Tibial nerve (tissue), 4 donors: ENCODE measurements at regions not wholly inside any gene's neighbourhood (a gene's known extent, or its start where the extent isn't known, plus 50 kb on each side); places are given as distances from the start of the nearest gene placed in this dataset.

Source experiments
- DNase-seq, 2 donors: peaks; one replicate each; pipeline ENCODE4 v3.0.0-alpha.2; 2019; ENCODE audit warnings: low spot score in 2 of 2
- H3K27ac ChIP-seq, 4 donors: fragments of 200-600 bp; sonication (generic) in 3 of 4; one replicate each; pipeline ENCODE4 v1.5.1; 2017 to 2019; ENCODE audit warnings: mild to moderate bottlenecking in 1 of 4
- H3K27me3 ChIP-seq, 2 donors: fragments of 200-600 bp; sonication (generic) in 1 of 2; one replicate each; pipeline versions ENCODE4 v1.5.1 to v1.6.0; 2017 to 2019
- H3K36me3 ChIP-seq, 3 donors: fragments of 200-600 bp; sonication (generic); one replicate each; pipeline ENCODE4 v1.5.1; 2018 to 2019
- H3K4me1 ChIP-seq, 4 donors: fragments of 200-600 bp; sonication (generic) in 3 of 4; one replicate each; pipeline ENCODE4 v1.5.1; 2017 to 2019
- H3K4me3 ChIP-seq, 4 donors: fragments of 200-600 bp; sonication (generic) in 3 of 4; one replicate each; pipeline ENCODE4 v1.5.1; 2017 to 2019; ENCODE audit warnings: mild to moderate bottlenecking in 1 of 4, moderate library complexity in 1 of 4
- H3K9me3 ChIP-seq, 4 donors: fragments of 200-600 bp; sonication (generic) in 3 of 4; one replicate each; pipeline ENCODE4 v1.5.1; 2017 to 2019
- EP300 ChIP-seq, 2 donors: sonication (generic); formaldehyde crosslinking; IDR thresholded peaks; one replicate each; pipeline ENCODE4 v1.6.1; 2017; ENCODE audit warnings: antibody characterized with exemption in 2 of 2, mild to moderate bottlenecking in 1 of 2
- POLR2A ChIP-seq, 2 donors: fragments of 450-650 bp; IDR thresholded peaks; one replicate each; pipeline ENCODE4 v1.6.1; 2017; ENCODE audit warnings: antibody characterized with exemption in 2 of 2, mild to moderate bottlenecking in 2 of 2, moderate library complexity in 2 of 2
- WGBS, 2 donors: methylation state at CpG; one replicate each; pipeline ENCODE4 v1.1.5; 2018; 5-methylcytosine and 5-hydroxymethylcytosine counted together
- TF ChIP-seq, protein P1 (sequence below), 5 experiments: fragments of 200-600 bp in 3 of 5; fragments of 450-650 bp in 2 of 5; sonication (generic) in 3 of 5; IDR thresholded peaks; one replicate each; pipeline ENCODE4 v1.5.1; 2016 to 2019; ENCODE audit warnings: antibody characterized with exemption in 5 of 5, mild to moderate bottlenecking in 3 of 5, moderate library complexity in 2 of 5

DNA sequence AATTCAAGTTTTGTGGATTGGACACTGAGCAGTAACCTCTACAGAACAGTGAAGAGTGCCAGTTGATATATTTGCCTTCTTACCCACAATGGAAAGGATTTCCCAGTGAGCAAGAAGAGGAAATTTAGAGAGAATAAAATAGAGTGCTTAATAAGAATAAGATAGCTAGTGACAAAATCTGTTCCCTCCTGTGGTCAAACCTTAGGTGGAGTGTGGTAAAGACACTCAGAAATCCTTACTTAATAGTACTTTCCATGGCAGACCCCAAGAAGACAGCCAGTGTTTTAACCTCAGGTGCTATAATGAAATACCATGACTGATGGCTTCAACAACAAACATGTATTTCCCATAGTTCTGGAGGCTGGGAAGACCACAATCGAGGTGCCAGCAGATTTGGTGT, 108.4 kb upstream of the TNFAIP3 start:
- WGBS, 2 donors, result 92 to 94% methylated on average over 1 of the region's 1 CpG
- H3K27ac ChIP-seq, result no peak overlapping the region
- no peaks in the 10 kb centered on the region for H3K36me3 ChIP-seq
- no peaks in the 10 kb centered on the region for H3K4me1 ChIP-seq
- TF ChIP-seq, protein P1, sequence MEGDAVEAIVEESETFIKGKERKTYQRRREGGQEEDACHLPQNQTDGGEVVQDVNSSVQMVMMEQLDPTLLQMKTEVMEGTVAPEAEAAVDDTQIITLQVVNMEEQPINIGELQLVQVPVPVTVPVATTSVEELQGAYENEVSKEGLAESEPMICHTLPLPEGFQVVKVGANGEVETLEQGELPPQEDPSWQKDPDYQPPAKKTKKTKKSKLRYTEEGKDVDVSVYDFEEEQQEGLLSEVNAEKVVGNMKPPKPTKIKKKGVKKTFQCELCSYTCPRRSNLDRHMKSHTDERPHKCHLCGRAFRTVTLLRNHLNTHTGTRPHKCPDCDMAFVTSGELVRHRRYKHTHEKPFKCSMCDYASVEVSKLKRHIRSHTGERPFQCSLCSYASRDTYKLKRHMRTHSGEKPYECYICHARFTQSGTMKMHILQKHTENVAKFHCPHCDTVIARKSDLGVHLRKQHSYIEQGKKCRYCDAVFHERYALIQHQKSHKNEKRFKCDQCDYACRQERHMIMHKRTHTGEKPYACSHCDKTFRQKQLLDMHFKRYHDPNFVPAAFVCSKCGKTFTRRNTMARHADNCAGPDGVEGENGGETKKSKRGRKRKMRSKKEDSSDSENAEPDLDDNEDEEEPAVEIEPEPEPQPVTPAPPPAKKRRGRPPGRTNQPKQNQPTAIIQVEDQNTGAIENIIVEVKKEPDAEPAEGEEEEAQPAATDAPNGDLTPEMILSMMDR (IDR thresholded peaks at IDR 0.05), result no peak
- no peak for TF ChIP-seq POLR2A (IDR thresholded peaks at IDR 0.05)
- TF ChIP-seq EP300 (IDR thresholded peaks at IDR 0.05), result no peak
- no peaks in the 10 kb centered on the region for H3K9me3 ChIP-seq
- H3K4me3 ChIP-seq, result no peak overlapping the region
- no peaks in the 10 kb centered on the region for H3K27me3 ChIP-seq
- no peak for DNase-seq

DNA sequence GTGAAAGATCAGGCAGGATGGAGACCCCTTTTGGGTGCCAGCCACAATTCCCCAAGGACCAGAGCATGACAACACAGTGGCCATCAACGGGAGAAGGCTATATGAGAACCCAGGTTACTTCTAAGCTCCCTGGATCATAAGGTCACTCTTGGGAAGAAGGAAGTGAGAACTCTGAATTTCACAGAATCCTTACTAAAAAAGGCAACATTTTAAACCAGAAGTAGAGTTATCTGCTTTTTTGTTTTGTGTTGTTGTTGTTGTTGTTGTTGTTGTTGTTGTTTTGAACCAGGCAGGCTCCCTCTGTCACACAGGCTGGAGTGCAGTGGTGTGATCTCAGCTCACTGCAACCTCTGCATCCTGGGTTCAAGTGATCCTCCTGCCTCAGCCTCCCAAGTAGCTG, 107.4 kb upstream of the TNFAIP3 start:
- 74 to 76% methylated on average over 1 of the region's 1 CpG for WGBS, 2 donors
- Histone ChIP-seq H3K9me3 (no peaks in the 10 kb centered on the region), H3K36me3 (no peaks in the 10 kb centered on the region), H3K4me1 (no peaks in the 10 kb centered on the region), H3K27ac (no peak overlapping the region), H3K27me3 (no peaks in the 10 kb centered on the region), H3K4me3 (no peak overlapping the region)
- DNase-seq, result no peak
- TF ChIP-seq EP300 (IDR thresholded peaks at IDR 0.05), result no peak
- no peak for TF ChIP-seq POLR2A (IDR thresholded peaks at IDR 0.05)

DNA sequence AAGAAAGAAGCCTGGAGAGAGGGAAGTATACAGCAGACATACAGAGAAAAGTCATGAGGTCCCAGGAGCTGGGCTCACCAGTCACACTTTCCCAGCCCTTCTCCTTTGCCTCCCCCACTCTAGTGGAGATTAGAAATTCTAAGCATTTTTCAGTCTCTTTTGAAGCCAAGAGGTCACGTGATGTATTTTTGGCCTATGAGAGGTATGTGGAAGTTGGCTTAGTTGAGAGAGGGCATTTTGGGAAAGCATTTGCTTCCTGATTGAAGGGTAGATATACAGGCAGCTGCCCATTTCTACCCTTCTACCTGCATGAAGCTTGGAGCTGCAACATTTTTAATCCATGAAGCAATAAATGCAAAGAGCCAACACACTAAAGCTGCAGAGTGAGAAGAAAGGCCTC, 106.0 kb upstream of the TNFAIP3 start:
- TF ChIP-seq EP300 (IDR thresholded peaks at IDR 0.05), result no peak
- TF ChIP-seq, protein P1 (IDR thresholded peaks at IDR 0.05), result no peak
- no peak for TF ChIP-seq POLR2A (IDR thresholded peaks at IDR 0.05)
- WGBS, 2 donors, result 61 to 73% methylated on average over 1 of the region's 1 CpG

DNA sequence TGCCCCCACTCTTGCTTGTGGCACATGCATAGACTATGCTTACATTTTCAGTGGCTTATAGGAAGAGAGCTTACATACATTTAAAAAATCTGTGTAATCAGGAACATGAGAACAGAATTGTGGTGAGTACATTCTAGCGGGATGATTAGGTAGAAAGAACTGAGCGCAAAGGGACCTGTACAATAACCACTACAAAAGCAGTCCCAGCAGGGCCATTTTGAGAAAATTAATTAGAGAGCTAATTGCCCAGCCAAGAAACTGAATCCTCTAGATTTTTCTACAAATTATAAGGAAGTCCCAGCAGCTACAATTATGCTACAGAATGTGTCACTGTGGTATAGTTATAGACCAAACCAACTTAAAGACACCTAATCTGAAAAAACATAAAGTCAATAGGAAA, 105.6 kb upstream of the TNFAIP3 start:
- H3K27me3 ChIP-seq, result no peaks in the 10 kb centered on the region
- no peaks in the 10 kb centered on the region for H3K36me3 ChIP-seq
- H3K4me1 ChIP-seq, result no peaks in the 10 kb centered on the region
- no peaks in the 10 kb centered on the region for H3K9me3 ChIP-seq
- no peak overlapping the region for H3K27ac ChIP-seq
- DNase-seq, result no peak
- WGBS, 2 donors, result 48 to 76% methylated on average over 2 of the region's 2 CpGs
- TF ChIP-seq, protein P1 (IDR thresholded peaks at IDR 0.05), result no peak
- TF ChIP-seq POLR2A (IDR thresholded peaks at IDR 0.05) (no peak), EP300 (IDR thresholded peaks at IDR 0.05) (no peak)
- H3K4me3 ChIP-seq, result no peak overlapping the region

More for the DNA sequence above, 106.0 kb upstream of the TNFAIP3 start:
- H3K4me3 ChIP-seq, result no peak overlapping the region
- DNase-seq, result no peak
- no peaks in the 10 kb centered on the region for H3K4me1 ChIP-seq
- H3K36me3 ChIP-seq, result no peaks in the 10 kb centered on the region
- no peaks in the 10 kb centered on the region for H3K9me3 ChIP-seq
- H3K27me3 ChIP-seq, result no peaks in the 10 kb centered on the region
- H3K27ac ChIP-seq, result no peak overlapping the region

DNA sequence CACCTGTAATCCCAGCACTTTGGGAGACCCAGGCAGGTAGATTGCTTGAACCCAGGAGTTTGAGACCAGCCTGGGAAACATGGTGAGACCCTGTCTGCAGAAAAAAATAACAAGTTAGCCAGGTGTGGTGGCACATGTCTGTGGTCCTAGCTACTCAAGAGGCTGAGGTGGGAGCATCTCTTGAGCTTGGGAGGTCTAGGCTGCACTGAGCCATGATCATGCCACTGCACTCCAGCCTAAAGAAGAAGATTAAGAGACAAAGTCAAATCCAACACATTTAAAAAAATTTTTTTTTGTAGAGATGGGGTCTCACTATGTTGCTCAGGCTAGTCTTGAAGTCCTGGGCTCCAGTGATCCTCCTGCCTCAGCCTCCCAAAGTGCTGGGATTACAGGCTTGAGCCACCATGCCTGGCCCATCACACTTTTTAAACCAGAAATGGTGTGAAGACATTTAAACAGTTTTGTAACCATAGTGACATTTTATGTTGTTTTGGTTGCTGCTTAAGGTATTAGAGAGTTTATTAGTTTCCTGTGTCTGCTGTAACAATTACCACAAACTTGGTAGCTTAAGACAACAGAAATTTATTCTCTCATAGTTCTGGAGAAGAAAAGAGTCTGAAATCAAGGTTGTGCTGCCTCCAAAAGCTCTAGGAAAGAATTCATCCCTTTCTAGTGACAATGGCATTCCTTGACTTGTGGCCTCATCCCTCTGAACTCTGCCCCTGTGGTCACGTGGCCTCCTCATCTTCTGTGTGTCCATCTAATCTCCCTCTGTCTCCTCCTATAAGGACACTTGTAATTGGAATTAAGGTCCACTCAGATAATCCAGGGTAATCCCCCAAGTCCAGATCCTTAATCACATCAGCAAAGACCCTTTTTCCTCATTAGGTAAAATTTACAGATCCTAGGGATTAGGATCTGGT, 104.6 kb upstream of the TNFAIP3 start:
- peaks cover 0 to 6% (median 0%) of the 10 kb centered on the region in 4 donors for H3K9me3 ChIP-seq
- WGBS, 2 donors, result 74 to 88% methylated on average over 1 of the region's 1 CpG
- H3K36me3 ChIP-seq, result no peaks in the 10 kb centered on the region
- H3K27ac ChIP-seq, result no peak overlapping the region
- H3K4me1 ChIP-seq, result no peaks in the 10 kb centered on the region
- no peak for TF ChIP-seq POLR2A (IDR thresholded peaks at IDR 0.05)
- H3K27me3 ChIP-seq, result no peaks in the 10 kb centered on the region
- H3K4me3 ChIP-seq, result no peak overlapping the region
- DNase-seq, result no peak

DNA sequence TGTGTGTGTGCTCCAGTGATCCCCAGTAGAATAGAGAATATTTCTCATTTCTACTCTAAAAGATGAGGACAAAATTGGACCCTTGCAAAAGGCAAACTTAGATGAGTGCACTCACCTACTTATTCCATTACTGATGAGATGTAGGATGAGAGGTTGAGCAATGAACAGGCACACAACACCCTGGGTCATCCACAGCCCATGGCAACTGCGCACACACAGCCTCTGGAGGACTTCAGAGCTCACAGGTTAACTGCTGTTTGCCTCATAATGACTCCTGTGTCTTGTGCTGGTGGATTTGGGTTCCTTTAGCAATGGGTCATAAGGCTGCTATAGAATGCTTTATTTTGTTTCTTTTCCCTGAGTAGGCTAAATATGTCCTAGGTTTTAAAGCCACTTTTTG, 103.6 kb upstream of the TNFAIP3 start:
- Histone ChIP-seq H3K4me1 (no peaks in the 10 kb centered on the region), H3K27ac (no peak overlapping the region), H3K36me3 (no peaks in the 10 kb centered on the region), H3K27me3 (no peaks in the 10 kb centered on the region), H3K4me3 (no peak overlapping the region), H3K9me3 (peaks cover 0 to 10% (median 0%) of the 10 kb centered on the region in 4 donors)
- 76 to 85% methylated on average over 1 of the region's 1 CpG for WGBS, 2 donors
- DNase-seq, result no peak
- TF ChIP-seq, protein P1 (IDR thresholded peaks at IDR 0.05), result no peak
- TF ChIP-seq POLR2A (IDR thresholded peaks at IDR 0.05) (no peak), EP300 (IDR thresholded peaks at IDR 0.05) (no peak)
